ENCODE measurements at regions not wholly inside any gene's neighbourhood (a gene's known extent, or its start where the extent isn't known, plus 50 kb on each side); places are given as distances from the start of the nearest gene placed in this dataset.

GRCh38 chr17:13273806-13274205 is 256.0 kb upstream of the ELAC2 start:
- Mint-ChIP-seq H3K27ac (no peak overlapping the region), H3K4me3 (no peak overlapping the region), H3K36me3 (ENCODE audit: low read depth) (no peaks in the 10 kb centered on the region), H3K27me3 (ENCODE audit: low read depth) (no peaks in the 10 kb centered on the region), H3K9me3 (ENCODE audit: insufficient read depth) (no peaks in the 10 kb centered on the region), H3K4me1 (ENCODE audit: low read depth) (no peaks in the 10 kb centered on the region)
- ChIA-PET POLR2A (interaction anchor here (0.6 kb wide), 1 partner anchor 1079 kb away, joined by 3 read pairs; no protein-coding TSS in a partner anchor), CTCF (no interaction called here)
- DNase-seq, result no peak
- ATAC-seq, result no peak

DNA sequence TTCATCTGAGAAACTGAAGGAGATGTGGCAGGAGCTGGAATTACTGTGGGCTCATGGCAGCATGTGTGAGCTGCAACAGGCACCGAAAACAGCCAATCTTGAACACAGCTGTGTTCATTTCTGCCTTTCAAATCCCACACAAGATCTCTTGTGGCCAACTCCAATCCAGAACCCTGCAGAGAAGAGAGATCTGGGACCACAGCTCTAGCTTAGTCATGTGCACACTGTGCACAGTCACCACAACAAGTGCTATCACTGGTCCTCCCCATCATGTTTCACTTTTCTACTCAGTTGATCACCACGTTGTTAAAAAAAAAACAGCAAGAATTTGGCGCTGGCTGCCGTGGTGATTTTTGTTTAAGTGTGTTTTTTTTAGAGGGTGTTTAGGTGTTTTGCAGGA is 254.5 kb upstream of the ELAC2 start:
- H3K4me1 Mint-ChIP-seq (ENCODE audit: low read depth), result no peaks in the 10 kb centered on the region
- no peaks in the 10 kb centered on the region for H3K9me3 Mint-ChIP-seq (ENCODE audit: insufficient read depth)
- DNase-seq, result no peak
- no peak overlapping the region for H3K4me3 Mint-ChIP-seq
- ATAC-seq, result no peak
- CTCF ChIA-PET, result no interaction called here
- H3K36me3 Mint-ChIP-seq (ENCODE audit: low read depth), result no peaks in the 10 kb centered on the region
- POLR2A ChIA-PET, result no interaction called here
- no peak overlapping the region for H3K27ac Mint-ChIP-seq
- no peaks in the 10 kb centered on the region for H3K27me3 Mint-ChIP-seq (ENCODE audit: low read depth)

- no peak for DNase-seq
- H3K27me3 Mint-ChIP-seq (ENCODE audit: low read depth), result no peaks in the 10 kb centered on the region
- H3K4me3 Mint-ChIP-seq, result no peak overlapping the region
- ATAC-seq, result no peak
- no peaks in the 10 kb centered on the region for H3K9me3 Mint-ChIP-seq (ENCODE audit: insufficient read depth)
- ChIA-PET CTCF (no interaction called here), POLR2A (no interaction called here)
- H3K36me3 Mint-ChIP-seq (ENCODE audit: low read depth), result no peaks in the 10 kb centered on the region
- no peak overlapping the region for H3K27ac Mint-ChIP-seq
- no peaks in the 10 kb centered on the region for H3K4me1 Mint-ChIP-seq (ENCODE audit: low read depth)
These were observed 251.2 kb upstream of the ELAC2 start for GRCh38 chr17:13268791-13269595.

DNA sequence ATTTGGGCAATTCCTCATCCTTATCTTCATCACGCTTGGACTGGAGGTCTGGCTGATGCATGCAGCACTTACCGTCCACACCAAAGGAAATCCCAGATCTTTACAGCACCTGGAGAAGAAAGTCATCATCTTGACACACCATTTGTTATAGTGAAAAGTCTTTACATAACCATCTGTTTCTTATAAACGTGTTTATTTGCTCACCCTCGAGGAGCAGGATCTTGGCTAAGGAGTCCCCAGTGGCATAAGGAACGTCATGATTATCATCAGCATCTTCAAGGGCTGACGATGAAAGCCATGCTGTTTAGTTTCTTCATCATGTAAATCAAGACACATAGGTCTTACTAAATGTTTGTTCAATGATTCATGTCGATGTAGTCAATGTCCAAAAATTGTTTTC is 248.8 kb upstream of the ELAC2 start:
- Mint-ChIP-seq H3K27ac (no peak overlapping the region), H3K4me1 (ENCODE audit: low read depth) (no peaks in the 10 kb centered on the region), H3K27me3 (ENCODE audit: low read depth) (no peaks in the 10 kb centered on the region), H3K36me3 (ENCODE audit: low read depth) (no peaks in the 10 kb centered on the region), H3K4me3 (no peak overlapping the region), H3K9me3 (ENCODE audit: insufficient read depth) (no peaks in the 10 kb centered on the region)
- ATAC-seq (no peak), DNase-seq (no peak)
- ChIA-PET CTCF (no interaction called here), POLR2A (no interaction called here)

GRCh38 chr17:13265311-13265710 is 247.5 kb upstream of the ELAC2 start:
- no peak for DNase-seq
- no peaks in the 10 kb centered on the region for H3K36me3 Mint-ChIP-seq (ENCODE audit: low read depth)
- H3K4me3 Mint-ChIP-seq, result no peak overlapping the region
- H3K9me3 Mint-ChIP-seq (ENCODE audit: insufficient read depth), result no peaks in the 10 kb centered on the region
- POLR2A ChIA-PET, result no interaction called here
- ATAC-seq, result no peak
- H3K4me1 Mint-ChIP-seq (ENCODE audit: low read depth), result no peaks in the 10 kb centered on the region
- H3K27ac Mint-ChIP-seq, result no peak overlapping the region
- H3K27me3 Mint-ChIP-seq (ENCODE audit: low read depth), result no peaks in the 10 kb centered on the region
- CTCF ChIA-PET, result no interaction called here

DNA sequence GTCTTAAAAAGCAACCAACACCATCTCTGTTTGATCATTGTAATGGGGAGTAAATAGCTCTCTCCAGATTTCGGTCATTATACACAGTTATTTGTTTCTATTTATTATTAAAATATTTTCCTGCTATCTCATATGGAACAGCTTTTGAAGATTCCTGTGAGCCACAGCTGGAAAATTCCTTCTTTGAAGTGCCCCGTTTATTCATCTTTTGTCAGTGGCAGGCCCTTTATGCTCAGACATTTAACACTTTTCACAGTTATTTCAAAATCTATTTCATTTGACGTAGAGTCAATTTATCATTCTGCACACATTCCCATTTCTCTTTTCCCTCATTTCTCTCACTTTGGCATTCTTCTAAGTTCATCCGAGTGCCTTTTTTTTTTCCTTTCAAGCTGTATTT is 245.9 kb upstream of the ELAC2 start:
- H3K9me3 Mint-ChIP-seq (ENCODE audit: insufficient read depth), result no peaks in the 10 kb centered on the region
- no peaks in the 10 kb centered on the region for H3K36me3 Mint-ChIP-seq (ENCODE audit: low read depth)
- H3K4me3 Mint-ChIP-seq, result no peak overlapping the region
- no peak for DNase-seq
- no peak for ATAC-seq
- H3K27ac Mint-ChIP-seq, result no peak overlapping the region
- H3K27me3 Mint-ChIP-seq (ENCODE audit: low read depth), result no peaks in the 10 kb centered on the region
- ChIA-PET POLR2A (no interaction called here), CTCF (no interaction called here)
- no peaks in the 10 kb centered on the region for H3K4me1 Mint-ChIP-seq (ENCODE audit: low read depth)

DNA sequence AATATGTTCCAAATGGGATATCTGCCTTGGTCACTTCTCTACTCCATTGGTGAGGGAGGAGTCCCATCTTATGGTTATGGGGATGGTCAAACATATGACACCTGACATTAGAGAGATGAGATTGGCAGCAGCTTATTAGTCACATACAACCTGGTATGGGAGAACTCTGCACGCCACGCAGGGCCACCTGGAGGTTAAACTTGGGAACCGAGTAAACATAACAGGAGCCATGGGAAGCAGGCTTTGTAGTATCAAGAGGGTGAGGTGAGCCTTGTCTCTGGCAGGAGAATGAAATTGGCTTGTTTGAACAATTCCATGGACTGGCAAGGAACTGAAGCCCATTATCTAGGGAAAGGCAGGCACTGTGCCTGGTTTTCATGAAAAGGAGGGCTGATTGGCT is 238.7 kb upstream of the ELAC2 start:
- no peaks in the 10 kb centered on the region for H3K4me1 Mint-ChIP-seq (ENCODE audit: low read depth)
- H3K36me3 Mint-ChIP-seq (ENCODE audit: low read depth), result no peaks in the 10 kb centered on the region
- no peak overlapping the region for H3K27ac Mint-ChIP-seq
- H3K9me3 Mint-ChIP-seq (ENCODE audit: insufficient read depth), result peaks cover 10% of the 10 kb centered on the region
- ChIA-PET CTCF (no interaction called here), POLR2A (no interaction called here)
- no peaks in the 10 kb centered on the region for H3K27me3 Mint-ChIP-seq (ENCODE audit: low read depth)
- no peak for ATAC-seq
- no peak for DNase-seq
- no peak overlapping the region for H3K4me3 Mint-ChIP-seq

DNA sequence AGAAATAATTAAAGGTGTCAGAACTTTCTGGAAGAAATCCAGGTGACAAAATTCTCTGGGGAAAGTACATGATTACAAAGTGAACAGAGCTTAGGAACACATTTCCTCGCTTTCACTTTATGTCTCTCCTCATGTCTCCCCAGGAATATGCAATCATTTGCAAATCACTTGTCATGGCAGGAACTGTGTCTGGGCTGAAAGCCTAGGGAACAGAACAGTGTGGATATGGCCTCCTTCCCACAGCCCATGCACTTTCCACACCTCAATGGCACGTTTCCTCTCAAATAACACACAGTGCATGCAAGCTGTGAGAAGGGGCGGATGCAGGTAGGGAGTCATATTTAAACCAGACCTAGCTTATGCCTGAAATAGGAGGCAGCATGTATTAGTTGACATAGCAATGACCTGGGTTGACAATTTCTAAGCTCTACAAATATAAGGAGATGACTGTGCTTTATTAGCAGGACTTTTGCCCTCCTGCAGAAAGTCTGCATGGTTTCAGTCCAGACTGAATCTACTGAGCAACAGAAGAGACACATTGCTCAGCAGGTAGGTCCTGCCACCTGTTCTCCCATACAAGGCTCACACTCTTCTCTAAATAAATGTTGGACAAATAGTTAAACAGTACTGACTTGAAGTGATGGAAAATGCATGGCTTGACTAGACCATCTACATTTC is 236.0 kb upstream of the ELAC2 start:
- DNase-seq (no peak), ATAC-seq (no peak)
- H3K27me3 Mint-ChIP-seq (ENCODE audit: low read depth), result no peaks in the 10 kb centered on the region
- ChIA-PET CTCF (no interaction called here), POLR2A (no interaction called here)
- H3K4me3 Mint-ChIP-seq, result no peak overlapping the region
- no peaks in the 10 kb centered on the region for H3K36me3 Mint-ChIP-seq (ENCODE audit: low read depth)
- peaks cover 10% of the 10 kb centered on the region for H3K9me3 Mint-ChIP-seq (ENCODE audit: insufficient read depth)
- H3K27ac Mint-ChIP-seq, result no peak overlapping the region
- no peaks in the 10 kb centered on the region for H3K4me1 Mint-ChIP-seq (ENCODE audit: low read depth)

GRCh38 chr17:13244513-13244912 is 226.7 kb upstream of the ELAC2 start:
- no peaks in the 10 kb centered on the region for H3K4me1 Mint-ChIP-seq (ENCODE audit: low read depth)
- ChIA-PET POLR2A (no interaction called here), CTCF (no interaction called here)
- no peaks in the 10 kb centered on the region for H3K27me3 Mint-ChIP-seq (ENCODE audit: low read depth)
- no peak for DNase-seq
- ATAC-seq, result no peak
- H3K9me3 Mint-ChIP-seq (ENCODE audit: insufficient read depth), result no peaks in the 10 kb centered on the region
- H3K4me3 Mint-ChIP-seq, result no peak overlapping the region
- no peaks in the 10 kb centered on the region for H3K36me3 Mint-ChIP-seq (ENCODE audit: low read depth)
- no peak overlapping the region for H3K27ac Mint-ChIP-seq

GRCh38 chr17:13243585-13243984 is 225.8 kb upstream of the ELAC2 start:
- H3K36me3 Mint-ChIP-seq (ENCODE audit: low read depth), result no peaks in the 10 kb centered on the region
- ChIA-PET CTCF (no interaction called here), POLR2A (no interaction called here)
- H3K4me1 Mint-ChIP-seq (ENCODE audit: low read depth), result no peaks in the 10 kb centered on the region
- no peaks in the 10 kb centered on the region for H3K27me3 Mint-ChIP-seq (ENCODE audit: low read depth)
- no peaks in the 10 kb centered on the region for H3K9me3 Mint-ChIP-seq (ENCODE audit: insufficient read depth)
- no peak overlapping the region for H3K4me3 Mint-ChIP-seq
- DNase-seq, result no peak
- H3K27ac Mint-ChIP-seq, result no peak overlapping the region
- no peak for ATAC-seq

GRCh38 chr17:13240851-13241250 is 223.0 kb upstream of the ELAC2 start:
- ATAC-seq (no peak), DNase-seq (no peak)
- Mint-ChIP-seq H3K4me1 (ENCODE audit: low read depth) (no peaks in the 10 kb centered on the region), H3K4me3 (no peak overlapping the region), H3K27me3 (ENCODE audit: low read depth) (no peaks in the 10 kb centered on the region), H3K27ac (no peak overlapping the region), H3K36me3 (ENCODE audit: low read depth) (no peaks in the 10 kb centered on the region), H3K9me3 (ENCODE audit: insufficient read depth) (no peaks in the 10 kb centered on the region)
- CTCF ChIA-PET, result no interaction called here
- POLR2A ChIA-PET, result no interaction called here

GRCh38 chr17:13230350-13231264 is 212.8 kb upstream of the ELAC2 start:
- H3K4me3 Mint-ChIP-seq, result no peak overlapping the region
- H3K9me3 Mint-ChIP-seq (ENCODE audit: insufficient read depth), result no peaks in the 10 kb centered on the region
- H3K27ac Mint-ChIP-seq, result no peak overlapping the region
- DNase-seq (no peak), ATAC-seq (no peak)
- ChIA-PET POLR2A (no interaction called here), CTCF (no interaction called here)
- H3K4me1 Mint-ChIP-seq (ENCODE audit: low read depth), result no peaks in the 10 kb centered on the region
- H3K36me3 Mint-ChIP-seq (ENCODE audit: low read depth), result no peaks in the 10 kb centered on the region
- no peaks in the 10 kb centered on the region for H3K27me3 Mint-ChIP-seq (ENCODE audit: low read depth)
